ENCODE measurements at regions not wholly inside any gene's neighbourhood (a gene's known extent, or its start where the extent isn't known, plus 50 kb on each side); places are given as distances from the start of the nearest gene placed in this dataset. TPM values are rescaled to one million over a fixed set of nuclear protein-coding genes. Genes with fewer than 3 reads are reported as not detected.

DNA sequence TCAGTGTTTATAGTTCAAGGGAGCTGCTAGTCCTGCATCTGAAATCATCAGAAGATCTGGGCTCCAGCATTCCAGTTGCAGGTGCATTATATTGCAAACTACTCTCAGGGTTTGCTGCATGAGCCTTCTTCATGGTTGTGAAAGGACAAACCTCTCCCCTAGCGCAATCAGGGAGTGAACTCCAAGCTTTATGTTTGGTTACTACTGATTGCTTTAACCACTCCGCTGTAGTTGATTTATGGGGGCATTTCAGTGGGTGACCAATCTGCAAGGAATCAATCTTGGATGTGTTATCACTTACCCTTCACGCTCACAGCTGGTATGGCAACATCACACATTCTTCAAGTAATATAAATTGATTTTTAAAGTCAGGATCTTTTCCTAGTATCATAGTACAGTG lies 552.1 kb downstream of the SPOCK3 start (continued):
- TF ChIP-seq, protein P1, sequence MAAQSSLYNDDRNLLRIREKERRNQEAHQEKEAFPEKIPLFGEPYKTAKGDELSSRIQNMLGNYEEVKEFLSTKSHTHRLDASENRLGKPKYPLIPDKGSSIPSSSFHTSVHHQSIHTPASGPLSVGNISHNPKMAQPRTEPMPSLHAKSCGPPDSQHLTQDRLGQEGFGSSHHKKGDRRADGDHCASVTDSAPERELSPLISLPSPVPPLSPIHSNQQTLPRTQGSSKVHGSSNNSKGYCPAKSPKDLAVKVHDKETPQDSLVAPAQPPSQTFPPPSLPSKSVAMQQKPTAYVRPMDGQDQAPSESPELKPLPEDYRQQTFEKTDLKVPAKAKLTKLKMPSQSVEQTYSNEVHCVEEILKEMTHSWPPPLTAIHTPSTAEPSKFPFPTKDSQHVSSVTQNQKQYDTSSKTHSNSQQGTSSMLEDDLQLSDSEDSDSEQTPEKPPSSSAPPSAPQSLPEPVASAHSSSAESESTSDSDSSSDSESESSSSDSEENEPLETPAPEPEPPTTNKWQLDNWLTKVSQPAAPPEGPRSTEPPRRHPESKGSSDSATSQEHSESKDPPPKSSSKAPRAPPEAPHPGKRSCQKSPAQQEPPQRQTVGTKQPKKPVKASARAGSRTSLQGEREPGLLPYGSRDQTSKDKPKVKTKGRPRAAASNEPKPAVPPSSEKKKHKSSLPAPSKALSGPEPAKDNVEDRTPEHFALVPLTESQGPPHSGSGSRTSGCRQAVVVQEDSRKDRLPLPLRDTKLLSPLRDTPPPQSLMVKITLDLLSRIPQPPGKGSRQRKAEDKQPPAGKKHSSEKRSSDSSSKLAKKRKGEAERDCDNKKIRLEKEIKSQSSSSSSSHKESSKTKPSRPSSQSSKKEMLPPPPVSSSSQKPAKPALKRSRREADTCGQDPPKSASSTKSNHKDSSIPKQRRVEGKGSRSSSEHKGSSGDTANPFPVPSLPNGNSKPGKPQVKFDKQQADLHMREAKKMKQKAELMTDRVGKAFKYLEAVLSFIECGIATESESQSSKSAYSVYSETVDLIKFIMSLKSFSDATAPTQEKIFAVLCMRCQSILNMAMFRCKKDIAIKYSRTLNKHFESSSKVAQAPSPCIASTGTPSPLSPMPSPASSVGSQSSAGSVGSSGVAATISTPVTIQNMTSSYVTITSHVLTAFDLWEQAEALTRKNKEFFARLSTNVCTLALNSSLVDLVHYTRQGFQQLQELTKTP (IDR thresholded peaks at IDR 0.05; ENCODE audit: low read depth in 1 of 2, partially characterized antibody in 2 of 2): no peak
- TF ChIP-seq ZNF239 (CRISPR knock-in tag; IDR thresholded peaks at IDR 0.05): no peak

Small RNA genes in the stretch of these regions (small RNA-seq; reads per million reads assigned to genes)
- not detected for gene RF00019
